ENCODE measurements at regions not wholly inside any gene's neighbourhood (a gene's known extent, or its start where the extent isn't known, plus 50 kb on each side); places are given as distances from the start of the nearest gene placed in this dataset.
"Not testable (repeated sequence)": the region's sequence is repeated elsewhere in the genome, so short reads cannot be mapped to it uniquely, and the experiment has no call there.

DNA sequence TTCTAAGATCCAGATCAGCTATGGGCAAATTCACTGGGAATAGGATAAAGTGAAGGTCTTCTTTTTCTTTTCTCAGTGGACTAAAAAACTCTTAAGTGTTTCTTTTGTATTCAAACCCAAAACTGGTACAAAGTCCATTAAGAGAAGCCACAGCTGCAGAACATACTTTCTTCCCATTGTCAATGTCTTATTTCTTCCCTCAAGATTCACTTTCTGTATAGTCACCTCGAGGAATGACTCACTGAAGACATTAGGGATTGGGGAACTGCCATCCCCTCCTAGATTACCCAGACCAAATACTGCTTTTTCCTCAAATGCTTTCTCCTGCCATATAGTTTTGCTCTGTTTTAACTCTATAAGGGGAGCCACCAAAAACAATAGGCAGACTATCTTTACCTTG is 117.4 kb upstream of the SYT13 start:
- not testable (repeated sequence) for DNase-seq

DNA sequence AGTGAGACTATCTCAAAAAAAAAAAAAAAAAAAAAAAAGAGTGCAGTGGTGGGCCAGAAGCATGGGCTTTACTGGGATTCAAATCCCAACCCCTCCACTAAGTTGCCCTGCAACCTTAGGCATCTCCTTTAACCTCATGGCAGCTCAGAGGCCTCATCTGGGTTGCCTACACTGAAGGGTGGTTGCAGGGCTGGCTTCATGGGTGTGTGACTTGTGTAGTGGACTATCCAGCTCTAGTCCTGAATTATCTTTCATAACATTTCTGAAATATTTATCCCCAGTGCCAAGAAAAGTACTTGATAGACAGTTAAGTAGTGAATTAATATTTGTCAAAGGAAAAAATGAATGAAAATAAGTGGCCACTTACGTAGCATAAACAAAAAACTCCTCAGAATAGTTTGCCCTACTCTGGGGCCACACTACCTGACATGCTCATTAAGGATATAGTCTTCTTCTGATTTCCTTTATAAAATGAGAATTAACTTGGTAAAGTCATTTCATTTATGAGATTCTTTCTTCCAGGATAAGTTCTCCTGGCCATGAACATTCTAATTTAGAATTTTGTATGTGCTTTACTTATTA is 116.0 kb upstream of the SYT13 start:
- DNase-seq: no peak

DNA sequence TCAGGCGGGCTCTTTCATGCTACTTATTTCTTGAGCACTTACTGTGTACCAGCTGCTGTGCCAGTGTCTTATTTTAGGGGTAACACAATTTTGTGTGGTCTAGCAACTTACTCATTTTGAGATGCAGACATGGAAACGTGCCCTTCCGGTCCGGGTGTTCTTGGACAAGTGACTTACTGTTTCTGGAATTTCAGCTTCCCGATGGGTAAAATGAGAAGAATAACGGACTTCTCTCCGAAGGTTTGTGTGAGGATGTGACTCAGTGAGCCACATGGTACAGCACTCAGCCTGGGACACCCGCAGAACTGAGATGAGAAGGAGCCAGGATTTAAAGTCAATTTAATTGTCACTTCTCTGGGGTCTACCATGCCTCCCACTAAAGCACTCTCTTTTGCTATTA is 114.5 kb upstream of the SYT13 start:
- DNase-seq: no peak

DNA sequence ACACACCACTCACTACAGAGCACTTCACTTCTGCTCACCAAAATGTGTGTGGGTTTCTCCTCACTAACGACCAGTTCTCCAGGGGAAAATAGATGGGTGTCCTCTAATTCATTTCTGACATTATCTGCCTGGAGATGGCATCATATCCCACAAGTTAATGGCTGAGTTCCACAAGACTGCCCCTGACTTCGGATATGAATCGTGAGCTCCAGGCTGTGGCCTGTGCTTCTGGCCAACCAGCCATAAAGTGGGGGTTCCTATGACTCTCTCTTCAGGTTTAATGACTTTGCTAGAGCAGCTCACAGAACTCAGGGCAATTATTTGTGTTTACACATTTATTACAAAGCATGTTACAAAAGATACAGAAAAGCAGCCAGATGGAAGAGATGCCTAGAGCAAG is 113.0 kb upstream of the SYT13 start:
- DNase-seq: no peak

DNA sequence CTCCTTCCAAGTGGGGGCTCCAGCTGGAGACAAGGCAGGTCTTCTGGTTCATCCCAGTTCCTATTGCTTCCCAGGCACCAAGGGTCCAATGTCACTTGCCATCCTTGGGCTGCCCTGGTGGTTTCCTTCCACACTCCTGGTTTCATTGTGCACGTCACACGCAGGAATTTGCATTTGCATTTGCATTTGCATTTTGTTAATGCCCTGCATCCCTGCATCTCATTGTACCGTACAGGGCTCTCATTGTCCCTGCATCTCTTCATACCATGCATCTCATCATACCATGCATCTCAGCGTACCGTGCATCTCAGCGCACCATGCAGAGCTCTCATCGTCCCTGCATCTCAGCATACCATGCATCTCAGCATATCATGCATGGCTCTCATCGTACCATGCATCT is 112.2 kb upstream of the SYT13 start:
- no peak for DNase-seq

DNA sequence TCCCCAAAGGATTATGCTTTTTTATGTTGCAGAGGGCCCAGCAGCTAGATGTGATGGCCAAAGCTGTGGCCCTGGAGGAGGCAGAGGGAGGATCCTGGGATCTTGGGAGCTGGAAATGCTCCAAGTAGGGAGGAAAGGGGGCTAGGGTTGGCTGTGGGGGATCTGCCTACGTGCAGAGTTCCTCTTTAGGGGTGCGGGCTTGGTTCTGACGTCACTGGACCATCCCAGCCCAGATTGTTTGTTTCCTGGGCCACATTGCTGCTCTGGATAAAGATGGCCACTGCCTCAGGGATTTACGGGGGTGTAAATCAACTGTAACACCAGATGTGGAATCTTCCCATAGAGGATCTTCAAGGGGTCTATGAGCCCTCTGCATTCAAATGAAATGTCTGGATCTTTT is 110.3 kb upstream of the SYT13 start:
- no peak for DNase-seq

DNA sequence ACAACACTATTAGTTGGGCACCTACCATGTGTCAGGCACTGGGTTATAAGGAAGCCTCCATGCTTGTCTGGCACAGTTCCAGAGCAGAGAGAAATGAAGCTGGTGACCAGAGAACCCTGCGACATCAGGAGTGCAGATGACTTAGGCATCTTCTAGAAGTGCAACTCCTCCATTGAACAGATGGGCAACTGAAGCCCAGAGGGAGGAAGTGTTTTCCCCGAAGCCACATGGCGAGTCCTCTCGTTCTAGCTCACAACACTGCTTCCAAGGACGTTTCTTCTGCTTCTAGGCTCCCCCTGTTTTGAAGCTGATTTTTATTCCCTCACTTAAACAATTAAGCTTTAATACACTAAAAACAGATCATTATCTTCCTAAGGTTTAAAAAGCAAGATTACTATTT is 109.8 kb upstream of the SYT13 start:
- no peak for DNase-seq

DNA sequence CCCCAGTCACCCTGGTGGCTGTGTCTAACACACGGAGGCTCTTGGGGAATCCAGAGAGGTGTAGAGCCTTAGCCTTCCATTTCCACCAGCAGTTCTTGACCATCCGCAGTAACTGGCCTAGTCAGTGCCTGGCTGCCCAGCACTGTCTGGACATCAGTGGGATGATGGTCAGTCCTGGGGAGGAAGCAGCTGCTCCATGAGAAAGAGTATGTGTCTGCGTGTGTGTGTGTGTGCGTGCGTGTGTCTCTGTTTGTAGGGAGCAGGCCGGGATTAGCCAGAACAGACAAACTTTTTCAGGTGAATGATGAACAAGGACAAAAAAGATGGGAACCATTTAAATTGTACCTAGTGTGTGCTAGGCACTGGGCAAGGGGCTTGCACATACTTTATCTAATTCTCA is 109.3 kb upstream of the SYT13 start:
- no peak for DNase-seq

DNA sequence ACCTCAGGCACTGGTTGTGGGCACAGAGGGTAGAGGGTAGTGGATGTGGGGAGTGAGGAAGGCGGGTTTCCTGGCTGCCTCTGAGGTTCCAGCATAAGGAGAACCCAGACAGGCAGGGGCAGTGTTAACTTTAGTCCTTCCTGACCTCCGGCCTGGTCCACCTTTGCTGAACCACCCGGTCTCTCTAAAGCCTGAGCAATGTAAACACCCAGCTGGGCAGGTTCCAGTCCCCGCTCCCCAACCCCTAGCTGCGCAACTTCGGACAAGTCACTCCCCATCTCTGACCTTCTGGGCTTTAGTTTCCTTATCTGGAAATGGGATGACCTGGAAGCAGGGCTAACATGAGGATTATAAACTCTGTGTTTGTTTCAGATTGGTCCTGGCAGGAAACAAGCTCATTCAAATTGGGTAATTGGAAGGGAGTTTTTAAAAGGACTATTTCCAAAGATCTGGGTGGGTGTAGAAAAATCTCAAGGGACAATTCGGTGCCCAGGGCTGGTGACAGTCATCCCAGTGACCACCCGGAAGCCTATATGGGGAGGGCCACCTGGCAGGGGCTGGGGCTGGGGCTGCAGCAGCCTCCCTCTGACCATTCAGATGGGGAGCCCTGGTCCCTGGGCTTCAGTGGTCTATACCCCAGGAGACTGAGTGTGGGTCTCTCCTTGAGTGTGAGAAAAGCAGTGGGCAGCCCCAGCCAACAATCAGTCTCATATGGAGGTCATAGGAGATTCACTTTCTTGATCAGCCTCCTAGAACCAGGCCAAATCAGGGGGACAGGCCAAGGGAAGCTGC is 108.3 kb upstream of the SYT13 start:
- DNase-seq: no peak

DNA sequence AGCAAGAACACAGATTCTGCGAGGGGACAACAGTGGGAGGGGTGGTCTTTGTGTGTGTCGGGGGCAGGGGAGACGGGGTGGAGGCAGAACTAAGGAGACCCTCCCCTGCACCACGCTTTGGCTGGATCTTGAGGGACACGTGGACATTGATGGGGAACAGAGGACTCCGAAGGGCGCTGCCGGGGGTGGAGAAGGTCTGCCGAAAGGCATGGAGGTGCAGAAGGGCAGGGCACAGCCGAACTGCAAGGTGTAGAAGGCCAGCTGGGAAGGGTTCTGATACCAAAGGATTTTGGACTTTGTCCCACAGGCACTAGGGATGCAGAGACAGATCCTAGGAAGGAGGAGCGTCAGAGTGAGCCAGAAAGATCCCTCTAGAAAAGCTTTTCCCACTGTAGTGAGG is 107.7 kb upstream of the SYT13 start:
- DNase-seq: no peak

DNA sequence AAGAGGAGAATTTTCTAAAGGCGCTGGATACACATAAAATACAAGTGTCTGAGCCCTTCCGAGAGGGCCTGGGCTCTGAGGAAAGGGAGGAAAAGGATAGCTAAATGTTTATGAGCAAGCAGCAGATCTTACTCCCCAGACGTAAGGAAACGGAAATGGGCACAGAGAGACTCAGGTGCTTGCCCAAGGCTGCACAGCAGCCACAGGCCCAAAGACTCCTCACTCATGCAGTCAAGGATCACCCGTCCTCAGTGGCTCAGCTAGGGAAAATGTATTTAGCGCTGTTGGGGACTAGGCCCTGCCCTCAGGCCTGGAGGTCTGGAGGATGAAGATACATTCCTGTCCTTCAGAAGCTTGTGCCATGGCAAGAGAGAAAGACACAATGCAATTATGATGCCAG is 107.2 kb upstream of the SYT13 start:
- no peak for DNase-seq

DNA sequence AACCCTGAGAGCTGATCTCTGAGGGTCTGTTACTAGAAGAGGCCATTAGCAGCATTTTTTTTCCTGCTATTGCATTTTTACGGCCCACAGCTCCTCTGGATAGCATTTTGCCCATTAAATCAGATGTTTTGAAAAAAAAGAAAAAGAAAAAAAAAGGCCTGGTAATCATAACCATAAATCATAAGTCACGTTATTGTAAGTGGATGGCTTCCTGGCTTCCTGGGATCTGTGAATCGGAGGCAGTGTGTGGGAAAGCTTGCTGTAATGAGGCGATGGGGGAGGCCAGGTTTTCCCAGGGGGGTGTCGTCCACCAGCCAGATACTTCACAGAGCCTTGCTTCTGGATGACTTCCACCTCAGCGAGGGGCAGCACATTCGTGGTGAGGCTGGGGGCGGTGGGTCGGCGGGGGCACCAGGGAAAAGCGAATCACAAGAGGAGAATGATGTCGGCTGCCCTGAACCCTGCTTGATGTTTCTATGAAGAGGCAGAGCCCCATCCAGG is 106.5 kb upstream of the SYT13 start:
- DNase-seq: no peak

DNA sequence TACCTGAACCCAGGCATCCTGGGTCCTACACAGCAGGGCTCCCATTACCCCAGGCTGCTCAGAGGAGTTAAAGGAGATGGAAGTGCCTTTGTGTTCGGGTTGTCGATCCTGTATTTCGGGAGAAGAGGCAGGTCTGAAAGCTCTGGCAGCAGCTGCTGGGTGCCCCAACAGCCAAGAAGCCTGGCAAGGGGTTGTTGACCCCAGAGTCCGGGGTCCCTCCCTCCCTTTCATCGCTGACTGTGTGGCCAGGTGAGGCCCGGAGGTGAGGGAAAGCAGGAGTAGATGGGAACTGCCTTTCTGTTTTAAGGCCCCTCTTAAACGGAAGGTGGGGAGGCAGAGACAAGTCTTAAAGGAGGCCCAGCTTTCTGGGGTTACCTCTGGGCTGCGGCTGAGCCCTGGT is 106.0 kb upstream of the SYT13 start:
- no peak for DNase-seq

DNA sequence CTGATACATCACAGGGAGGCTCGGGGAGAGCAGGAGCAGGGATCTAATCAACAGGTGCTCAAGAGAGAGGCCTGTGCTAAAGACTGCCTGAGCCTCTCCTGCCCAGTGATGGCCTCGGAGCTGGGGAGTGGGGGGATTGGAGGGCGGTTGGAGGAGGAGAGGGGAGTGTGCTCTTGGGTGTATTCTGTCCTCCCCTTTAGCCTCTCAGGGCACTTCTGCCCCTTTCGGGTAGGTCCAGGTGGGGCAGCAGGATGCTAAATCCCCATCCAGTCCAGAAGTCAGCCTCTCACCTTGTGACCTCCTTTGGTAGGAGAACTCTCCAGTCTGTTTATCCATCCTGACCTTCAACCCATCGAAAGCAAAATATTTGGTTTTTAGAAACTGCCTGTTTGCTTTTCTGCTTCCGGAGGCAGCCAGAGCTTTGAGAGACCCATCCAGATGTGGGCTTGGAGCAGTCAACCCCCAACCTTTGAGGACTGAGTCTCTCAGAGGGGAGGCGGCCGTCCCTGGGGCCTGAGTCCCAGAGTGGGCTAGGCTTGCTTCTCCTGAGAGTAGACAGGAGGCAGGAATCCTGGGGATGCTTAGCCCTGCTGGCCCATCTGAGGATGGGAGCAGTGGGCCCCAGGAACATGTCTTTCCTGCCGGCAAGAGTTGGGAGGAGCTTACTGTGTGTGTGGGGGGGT is 105.2 kb upstream of the SYT13 start:
- no peak for DNase-seq

DNA sequence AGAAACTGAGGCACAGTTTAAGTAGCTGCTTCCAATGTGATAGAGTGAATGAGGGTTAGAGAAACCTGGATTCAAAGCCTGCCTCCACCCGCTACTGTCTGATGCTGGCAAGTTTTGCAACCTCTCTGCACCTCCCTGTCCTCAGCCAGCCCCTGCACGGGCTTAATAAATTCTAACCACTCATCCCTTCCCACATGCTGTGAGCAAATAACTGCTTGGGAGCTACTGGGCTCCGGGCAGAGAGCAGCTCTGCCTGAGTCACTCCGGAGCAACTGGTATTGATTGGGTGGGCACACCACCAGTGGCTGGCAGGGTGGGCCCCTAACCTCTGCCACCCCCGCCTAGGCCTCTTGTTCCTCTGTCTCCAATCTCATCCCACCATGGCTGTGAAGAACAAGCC is 104.3 kb upstream of the SYT13 start:
- DNase-seq: no peak

DNA sequence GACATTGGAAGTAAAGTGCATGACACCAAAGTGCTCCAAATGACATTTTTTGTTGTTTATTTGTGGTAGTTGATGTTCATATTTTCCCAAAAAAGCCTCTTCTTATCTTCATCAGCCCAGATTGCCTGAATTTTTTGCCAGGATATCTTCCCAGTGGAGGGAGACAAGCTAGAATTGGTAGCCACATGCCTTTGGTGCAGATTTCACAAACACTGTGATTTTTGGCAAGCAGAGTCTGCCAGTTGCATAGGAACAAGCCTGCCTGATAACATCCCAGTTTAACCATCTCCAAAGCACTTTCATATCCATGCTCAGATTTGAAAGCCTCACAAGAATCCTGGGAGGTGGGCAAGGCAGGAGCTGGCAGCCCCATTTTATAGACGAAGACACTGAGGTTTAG is 102.3 kb upstream of the SYT13 start:
- DNase-seq: no peak

DNA sequence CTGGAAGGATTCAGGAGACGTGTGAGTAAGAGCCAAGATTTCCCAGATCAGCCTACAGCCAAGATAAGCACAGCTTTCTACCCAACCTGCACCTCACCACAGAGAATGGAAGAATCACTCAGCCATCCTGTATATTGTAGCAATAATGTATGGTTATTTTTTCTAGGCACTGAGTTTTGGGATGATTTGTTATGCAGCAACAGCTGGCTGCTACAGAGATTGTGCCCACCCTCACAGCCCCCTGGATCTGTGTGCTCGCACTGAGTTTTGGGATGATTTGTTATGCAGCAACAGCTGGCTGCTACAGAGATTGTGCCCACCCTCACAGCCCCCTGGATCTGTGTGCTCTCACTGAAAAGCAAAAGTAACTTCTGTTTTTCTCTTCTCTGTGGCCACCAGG is 101.7 kb upstream of the SYT13 start:
- DNase-seq: not testable (repeated sequence)

DNA sequence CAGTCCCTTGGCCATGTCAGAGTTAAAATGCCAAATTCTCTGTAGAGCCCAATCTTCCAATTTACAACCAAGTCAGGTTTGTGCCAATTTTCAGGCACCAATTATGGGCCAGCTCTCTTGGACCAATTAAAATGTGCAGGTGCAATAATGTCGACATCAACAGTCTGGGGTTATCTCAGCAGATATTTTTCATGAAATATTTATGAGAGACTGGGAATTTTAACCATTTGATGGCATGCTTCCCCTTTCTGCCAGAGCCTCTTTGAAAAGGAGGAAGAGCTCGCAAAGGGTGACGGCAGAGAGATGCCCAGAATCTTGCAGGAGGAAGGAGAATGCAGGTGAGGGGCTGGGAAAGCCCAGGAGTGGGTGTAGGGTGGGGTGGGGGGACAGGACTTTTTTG is 100.8 kb upstream of the SYT13 start:
- no peak for DNase-seq

DNA sequence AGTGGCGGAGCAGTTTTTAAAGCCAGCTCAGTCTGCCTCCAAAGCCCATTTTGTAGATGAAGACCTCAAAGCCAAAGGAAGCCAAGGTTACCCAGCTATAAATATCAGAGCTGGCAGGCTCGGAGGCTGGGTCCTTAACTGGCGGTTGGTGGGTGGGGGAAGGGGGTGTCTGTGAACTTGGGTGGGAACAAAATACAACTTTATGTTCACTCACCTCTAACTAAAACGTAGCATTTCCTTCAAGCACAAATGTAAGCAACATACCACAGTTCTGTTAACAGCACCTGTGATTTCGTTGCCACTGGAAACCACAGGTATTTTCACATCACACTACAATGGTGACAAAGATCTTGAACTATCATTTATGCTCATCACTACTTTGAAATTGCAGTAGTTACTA is 99.7 kb upstream of the SYT13 start:
- peak; percentile 20 for DNase-seq

DNA sequence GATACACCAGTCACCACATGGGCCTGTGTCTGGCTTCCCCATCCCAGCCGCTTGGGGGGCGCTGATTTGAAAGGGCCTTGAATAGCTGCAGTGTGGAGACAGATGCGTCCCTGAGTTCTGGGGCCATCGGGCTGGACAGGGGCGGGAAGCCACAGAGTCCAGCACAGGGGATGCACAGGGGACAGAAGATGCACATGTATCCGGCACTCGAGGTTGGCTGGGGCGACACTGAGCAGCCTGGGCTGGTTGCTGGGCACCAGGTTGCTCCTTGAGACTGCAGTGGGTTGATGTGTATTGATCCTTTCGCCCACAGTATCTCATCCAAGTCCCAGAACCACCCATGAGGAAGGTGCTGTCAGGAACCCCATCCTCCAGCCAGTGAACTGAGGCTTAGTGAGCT is 99.3 kb upstream of the SYT13 start:
- no peak for DNase-seq

DNA sequence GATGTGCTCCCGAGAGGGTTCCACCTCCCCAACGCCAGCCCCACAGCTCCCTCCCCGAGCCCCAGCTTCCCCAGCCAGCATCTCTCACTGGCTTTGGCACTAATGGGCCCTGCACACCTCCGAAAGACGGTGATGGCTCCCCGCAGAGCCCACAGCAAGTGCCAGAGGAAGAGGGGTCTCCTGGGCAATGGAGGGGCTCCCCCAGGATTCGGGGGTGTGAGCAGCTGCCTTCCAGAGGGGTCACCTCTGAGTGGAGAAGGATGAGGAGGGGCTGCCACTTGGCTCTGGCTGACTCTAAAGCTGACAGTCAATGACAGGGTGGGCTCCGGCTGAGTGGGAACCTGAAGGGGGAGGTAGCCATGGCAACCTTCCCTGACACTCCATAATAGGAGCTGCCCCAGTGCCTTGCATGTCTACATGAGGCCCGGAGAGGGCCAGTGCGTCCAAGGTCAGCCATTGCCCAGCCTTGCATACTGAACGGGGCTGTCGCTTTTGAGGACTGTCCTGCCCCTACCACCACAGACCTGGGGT is 98.6 kb upstream of the SYT13 start:
- no peak for DNase-seq

DNA sequence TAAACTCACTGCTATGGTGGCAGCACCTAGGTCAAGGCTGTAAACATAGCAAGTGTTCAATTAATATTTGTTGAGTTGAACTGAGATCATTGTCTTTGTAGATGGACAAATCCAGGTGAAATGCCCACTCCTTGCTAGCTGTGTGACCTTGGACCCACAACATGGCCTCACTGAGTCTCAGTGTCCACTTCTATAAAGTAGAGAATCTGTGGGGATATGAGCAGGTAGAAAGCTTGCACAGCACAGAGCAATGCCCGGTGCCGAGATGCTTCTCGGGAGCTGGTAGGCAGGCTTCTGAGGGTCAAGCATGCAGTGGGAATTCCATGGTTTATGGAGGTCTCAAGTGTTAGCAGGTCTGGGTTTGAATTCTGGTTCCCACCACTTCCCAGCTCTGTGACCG is 97.9 kb upstream of the SYT13 start:
- no peak for DNase-seq

DNA sequence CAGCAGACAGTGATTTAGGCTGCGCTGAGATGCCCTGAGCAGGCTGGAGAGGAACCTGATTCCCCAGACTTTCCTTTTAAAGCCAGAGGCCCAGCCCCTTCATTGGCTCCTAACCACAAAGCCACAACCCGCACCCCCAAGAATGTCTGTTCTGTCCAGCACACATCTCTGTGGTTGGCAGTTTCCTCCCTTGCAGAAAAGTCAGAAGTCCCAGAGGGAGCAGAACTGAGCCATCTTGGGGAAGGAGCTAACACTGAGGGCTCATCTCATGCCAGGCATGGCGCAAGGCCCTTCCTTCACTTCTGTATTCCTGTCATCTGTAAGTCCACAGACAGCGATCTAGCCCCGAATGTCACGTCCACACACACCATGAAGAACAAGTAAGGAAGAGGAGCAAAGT is 97.1 kb upstream of the SYT13 start:
- no peak for DNase-seq
